ENCODE measurements at regions not wholly inside any gene's neighbourhood (a gene's known extent, or its start where the extent isn't known, plus 50 kb on each side); places are given as distances from the start of the nearest gene placed in this dataset.
"Not testable (repeated sequence)": the region's sequence is repeated elsewhere in the genome, so short reads cannot be mapped to it uniquely, and the experiment has no call there.

GRCh38 chr3:95162794-95163193 lies 1099.9 kb downstream of the NSUN3 start:
- no peak for DNase-seq (ENCODE audit: low read depth)

- no peak for DNase-seq (ENCODE audit: low read depth)
Measured at GRCh38 chr3:95167748-95168147, 1104.9 kb downstream of the NSUN3 start.

GRCh38 chr3:95168526-95168925 lies 1105.7 kb downstream of the NSUN3 start:
- DNase-seq (ENCODE audit: low read depth), result no peak

GRCh38 chr3:95172164-95172943 lies 1109.5 kb downstream of the NSUN3 start:
- DNase-seq (ENCODE audit: low read depth), result no peak

GRCh38 chr3:95177096-95177495 lies 1114.2 kb downstream of the NSUN3 start:
- DNase-seq (ENCODE audit: low read depth), result no peak

GRCh38 chr3:95184038-95184437 lies 1121.2 kb downstream of the NSUN3 start:
- DNase-seq (ENCODE audit: low read depth), result no peak

- no peak for DNase-seq (ENCODE audit: low read depth)
Measured at GRCh38 chr3:95189348-95189747, 1126.5 kb downstream of the NSUN3 start.

- DNase-seq (ENCODE audit: low read depth), result no peak
Measured at GRCh38 chr3:95197661-95198060, 1134.8 kb downstream of the NSUN3 start.

GRCh38 chr3:95200384-95200783 lies 1137.5 kb downstream of the NSUN3 start:
- DNase-seq (ENCODE audit: low read depth), result no peak

- DNase-seq (ENCODE audit: low read depth), result no peak
Measured at GRCh38 chr3:95210878-95211277, 1148.0 kb downstream of the NSUN3 start.

GRCh38 chr3:95212117-95212516 lies 1149.3 kb downstream of the NSUN3 start:
- no peak for DNase-seq (ENCODE audit: low read depth)

GRCh38 chr3:95215437-95215957 lies 1152.6 kb downstream of the NSUN3 start:
- DNase-seq (ENCODE audit: low read depth), result no peak

GRCh38 chr3:95217661-95218060 lies 1154.8 kb downstream of the NSUN3 start:
- no peak for DNase-seq (ENCODE audit: low read depth)

- DNase-seq (ENCODE audit: low read depth), result no peak
Measured at GRCh38 chr3:95218484-95218883, 1155.6 kb downstream of the NSUN3 start.

GRCh38 chr3:95226437-95226836 lies 1163.6 kb downstream of the NSUN3 start:
- no peak for DNase-seq (ENCODE audit: low read depth)

GRCh38 chr3:95227092-95227491 lies 1164.2 kb downstream of the NSUN3 start:
- no peak for DNase-seq (ENCODE audit: low read depth)

- DNase-seq (ENCODE audit: low read depth), result no peak
Measured at GRCh38 chr3:95228416-95228815, 1165.6 kb downstream of the NSUN3 start.

GRCh38 chr3:95235916-95236315 lies 1173.1 kb downstream of the NSUN3 start:
- DNase-seq (ENCODE audit: low read depth), result no peak

- no peak for DNase-seq (ENCODE audit: low read depth)
Measured at GRCh38 chr3:95237783-95238182, 1174.9 kb downstream of the NSUN3 start.

- no peak for DNase-seq (ENCODE audit: low read depth)
Measured at GRCh38 chr3:95240395-95240794, 1177.5 kb downstream of the NSUN3 start.

GRCh38 chr3:95241256-95241655 lies 1178.4 kb downstream of the NSUN3 start:
- DNase-seq (ENCODE audit: low read depth), result not testable (repeated sequence)

GRCh38 chr3:95246413-95246812 lies 1183.6 kb downstream of the NSUN3 start:
- DNase-seq (ENCODE audit: low read depth), result no peak

GRCh38 chr3:95254061-95254460 lies 1191.2 kb downstream of the NSUN3 start:
- DNase-seq (ENCODE audit: low read depth), result no peak

GRCh38 chr3:95254758-95255157 lies 1191.9 kb downstream of the NSUN3 start:
- DNase-seq (ENCODE audit: low read depth), result no peak
